Natural killer cell (primary cell): ENCODE measurements at regions not wholly inside any gene's neighbourhood (a gene's known extent, or its start where the extent isn't known, plus 50 kb on each side); places are given as distances from the start of the nearest gene placed in this dataset.

Experiments
- ATAC-seq, 3 donors: fragments of 150-1000 bp in 2 of 3; fragments of 200-7000 bp in 1 of 3; cut with Tn5 transposase; 1 replicate in 1 of 3; 2 replicates in 2 of 3; pipeline ENCODE4 v1.10.0; 2021; ENCODE audit warnings: mild to moderate bottlenecking in 2 of 3, moderate library complexity in 2 of 3
- DNase-seq, 2 donors: peaks; one replicate each; pipeline versions ENCODE4 v3.0.0 to v3.0.0-alpha.2; 2013 to 2021; ENCODE audit warnings: mixed read lengths in 1 of 2
- H3K27ac ChIP-seq: one replicate; pipeline ENCODE4 v1.5.1; 2013; ENCODE audit warnings: mild to moderate bottlenecking, low read length
- H3K27me3 ChIP-seq: one replicate; pipeline ENCODE4 v1.6.1; 2013; ENCODE audit warnings: low read length; ENCODE audit not compliant: control insufficient read depth, insufficient read depth
- H3K36me3 ChIP-seq: one replicate; pipeline ENCODE4 v1.6.1; 2013; ENCODE audit warnings: low read length; ENCODE audit not compliant: control insufficient read depth, insufficient read depth
- H3K4me1 ChIP-seq: one replicate; pipeline ENCODE4 v1.6.1; 2013; ENCODE audit warnings: low read length; ENCODE audit not compliant: control insufficient read depth, insufficient read depth
- H3K4me3 ChIP-seq: one replicate; pipeline ENCODE4 v1.5.1; 2013; ENCODE audit warnings: low read length
- H3K9me3 ChIP-seq: one replicate; pipeline ENCODE4 v1.6.1; 2013; ENCODE audit warnings: low read length; ENCODE audit not compliant: control insufficient read depth, insufficient read depth
- H3K27ac Mint-ChIP-seq, 2 donors: one replicate each; pipeline ENCODE4 v1.8.0; 2022; ENCODE audit warnings: mild to moderate bottlenecking in 2 of 2, mixed read lengths in 2 of 2, moderate library complexity in 1 of 2
- H3K27me3 Mint-ChIP-seq, 2 donors: one replicate each; pipeline ENCODE4 v1.8.0; 2022; ENCODE audit warnings: low read depth in 2 of 2, mixed read lengths in 2 of 2
- H3K36me3 Mint-ChIP-seq: one replicate; pipeline ENCODE4 v1.8.0; 2022; ENCODE audit warnings: mixed read lengths
- H3K4me1 Mint-ChIP-seq, 2 donors: one replicate each; pipeline ENCODE4 v1.8.0; 2022; ENCODE audit warnings: mixed read lengths in 2 of 2
- H3K4me3 Mint-ChIP-seq: one replicate; pipeline ENCODE4 v1.8.0; 2022; ENCODE audit warnings: mild to moderate bottlenecking, moderate library complexity, mixed read lengths
- H3K9me3 Mint-ChIP-seq, 2 donors: one replicate each; pipeline ENCODE4 v1.8.0; 2022; ENCODE audit warnings: mixed read lengths in 2 of 2
- CTCF ChIP-seq: fragments of 200-600 bp; IDR thresholded peaks from one replicate; pipeline ENCODE4 v1.8.0; 2022; ENCODE audit warnings: antibody characterized with exemption
- WGBS: methylation state at CpG from one replicate; pipeline ENCODE4 v1.1.7; 2013; ENCODE audit warnings: missing lambda C conversion rate; ENCODE audit not compliant: insufficient coverage; 5-methylcytosine and 5-hydroxymethylcytosine counted together
- intact Hi-C: fragments of 100-400 bp; cut with micrococcal nuclease; formaldehyde crosslinking; loops from one replicate; pipeline ENCODE4 v1.14.2; 2022

- Mint-ChIP-seq H3K4me3 (no peak overlapping the region), H3K36me3 (no peaks in the 10 kb centered on the region), H3K27ac (no peak overlapping the region), H3K4me1 (no peaks in the 10 kb centered on the region), H3K9me3 (no peaks in the 10 kb centered on the region), H3K27me3 (peaks cover 0 to 5% of the 10 kb centered on the region in 2 donors)
- no peak for ATAC-seq
- peaks cover 5% of the 10 kb centered on the region for H3K9me3 ChIP-seq
- no peaks in the 10 kb centered on the region for H3K27me3 ChIP-seq
- 68% methylated on average over 3 of the region's 4 CpGs for WGBS
- H3K27ac ChIP-seq = no peak overlapping the region
- H3K36me3 ChIP-seq = no peaks in the 10 kb centered on the region
- H3K4me3 ChIP-seq = no peak overlapping the region
- no peak for TF ChIP-seq CTCF
- no peaks in the 10 kb centered on the region for H3K4me1 ChIP-seq
- no peak for DNase-seq
- intact Hi-C loops = no loop called here
Observed at GRCh38 chr2:118706371-118706770, 141.1 kb downstream of the EN1 start.

GRCh38 chr2:118705032-118705431, 142.4 kb downstream of the EN1 start:
- H3K4me1 ChIP-seq = no peaks in the 10 kb centered on the region
- H3K27ac Mint-ChIP-seq = no peak overlapping the region
- no peak overlapping the region for H3K4me3 Mint-ChIP-seq
- no peaks in the 10 kb centered on the region for H3K36me3 Mint-ChIP-seq
- peaks cover 0 to 3% of the 10 kb centered on the region in 2 donors for H3K9me3 Mint-ChIP-seq
- no peaks in the 10 kb centered on the region for H3K27me3 ChIP-seq
- 89% methylated on average over 1 of the region's 1 CpG for WGBS
- DNase-seq (no peak), ATAC-seq (no peak)
- no peaks in the 10 kb centered on the region for H3K36me3 ChIP-seq
- no peak overlapping the region for H3K4me3 ChIP-seq
- intact Hi-C loops = no loop called here
- peaks cover 0 to 3% of the 10 kb centered on the region in 2 donors for H3K27me3 Mint-ChIP-seq
- H3K27ac ChIP-seq = no peak overlapping the region
- no peak for TF ChIP-seq CTCF
- H3K4me1 Mint-ChIP-seq = no peaks in the 10 kb centered on the region
- H3K9me3 ChIP-seq = peaks cover 2% of the 10 kb centered on the region

GRCh38 chr2:118699447-118700175, 147.8 kb downstream of the EN1 start:
- Histone ChIP-seq H3K27me3 (no peaks in the 10 kb centered on the region), H3K4me1 (no peaks in the 10 kb centered on the region), H3K27ac (no peak overlapping the region), H3K9me3 (no peaks in the 10 kb centered on the region), H3K4me3 (no peak overlapping the region), H3K36me3 (no peaks in the 10 kb centered on the region)
- peaks cover 4 to 11% of the 10 kb centered on the region in 2 donors for H3K9me3 Mint-ChIP-seq
- no peak for DNase-seq
- no peaks in the 10 kb centered on the region for H3K27me3 Mint-ChIP-seq
- no peaks in the 10 kb centered on the region for H3K4me1 Mint-ChIP-seq
- WGBS = 65% methylated on average over 12 of the region's 13 CpGs
- H3K4me3 Mint-ChIP-seq = no peak overlapping the region
- no peak for TF ChIP-seq CTCF
- no peak overlapping the region for H3K27ac Mint-ChIP-seq
- no peaks in the 10 kb centered on the region for H3K36me3 Mint-ChIP-seq
- intact Hi-C loops = no loop called here
- no peak for ATAC-seq

- no peaks in the 10 kb centered on the region for H3K9me3 ChIP-seq
- Mint-ChIP-seq H3K27ac (no peak overlapping the region), H3K4me3 (no peak overlapping the region), H3K27me3 (no peaks in the 10 kb centered on the region), H3K4me1 (no peaks in the 10 kb centered on the region), H3K9me3 (peaks cover 4 to 11% of the 10 kb centered on the region in 2 donors), H3K36me3 (no peaks in the 10 kb centered on the region)
- H3K4me1 ChIP-seq = no peaks in the 10 kb centered on the region
- H3K27ac ChIP-seq = no peak overlapping the region
- TF ChIP-seq CTCF = no peak
- intact Hi-C loops = no loop called here
- H3K36me3 ChIP-seq = no peaks in the 10 kb centered on the region
- DNase-seq (no peak), ATAC-seq (no peak)
- H3K27me3 ChIP-seq = no peaks in the 10 kb centered on the region
- no peak overlapping the region for H3K4me3 ChIP-seq
- 86% methylated on average over 6 of the region's 6 CpGs for WGBS
Observed at GRCh38 chr2:118698564-118698963, 148.9 kb downstream of the EN1 start.
